ENCODE measurements at regions not wholly inside any gene's neighbourhood (a gene's known extent, or its start where the extent isn't known, plus 50 kb on each side); places are given as distances from the start of the nearest gene placed in this dataset.

DNA sequence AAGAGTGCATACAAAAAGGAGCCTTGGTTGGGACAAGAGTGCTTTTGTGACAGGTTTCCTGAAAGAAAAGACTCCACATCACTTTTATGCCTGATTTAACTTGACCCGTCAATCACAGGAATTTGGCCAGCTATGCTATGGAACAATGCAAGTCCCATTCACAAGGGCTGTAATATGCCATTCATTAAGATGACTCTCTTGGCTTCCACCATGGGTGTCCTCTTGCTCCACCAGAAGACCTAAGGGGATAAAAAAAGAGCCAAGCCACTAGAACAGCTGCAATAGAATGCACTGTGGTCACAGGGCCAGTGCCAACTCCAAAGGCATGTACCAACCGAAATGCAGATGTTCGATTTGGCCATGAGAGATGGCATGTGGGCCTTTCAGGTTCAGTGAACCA, 480.1 kb upstream of the MPDZ start:
- H4K8ac ChIP-seq (ENCODE audit: low read length): no peak overlapping the region
- no peak for DNase-seq
- no peak overlapping the region for H3K14ac ChIP-seq (ENCODE audit: low read length in 2 of 2)
- 93% methylated on average over 3 of the region's 3 CpGs for whole genome bisulfite sequencing
- no peak overlapping the region for H3K4me3 ChIP-seq (ENCODE audit: insufficient read depth in 1 of 2, low read depth in 1 of 2, low read length in 2 of 2)
- H3K27ac ChIP-seq (ENCODE audit: low read length, poor library complexity, severe bottlenecking): no peak overlapping the region
- H3K36me3 ChIP-seq (ENCODE audit: control insufficient read depth in 1 of 2, insufficient read depth in 2 of 2, low read depth in 1 of 2, low read length in 2 of 2): no peaks in the 10 kb centered on the region
- H3K4me2 ChIP-seq (ENCODE audit: low read length, poor library complexity, severe bottlenecking): no peak overlapping the region
- no peak overlapping the region for H2BK15ac ChIP-seq (ENCODE audit: low read depth, poor library complexity, severe bottlenecking)
- no peaks in the 10 kb centered on the region for H3K9me3 ChIP-seq (ENCODE audit: control insufficient read depth, low read length)
- no peak overlapping the region for H3K18ac ChIP-seq (ENCODE audit: low read depth in 1 of 2, low read length in 2 of 2)
- no peak overlapping the region for H2BK5ac ChIP-seq (ENCODE audit: low read depth, low read length, poor library complexity, severe bottlenecking)
- peaks cover 1% of the 10 kb centered on the region for H3K4me1 ChIP-seq (ENCODE audit: control insufficient read depth, insufficient read depth, low read depth, low read length)
- H2AK5ac ChIP-seq (ENCODE audit: low read length, severe bottlenecking): no peak overlapping the region
- no peaks in the 10 kb centered on the region for H3K27me3 ChIP-seq (ENCODE audit: control insufficient read depth in 1 of 2, insufficient read depth in 1 of 2, low read length in 2 of 2)
- H2AFZ ChIP-seq (ENCODE audit: low read depth, low read length): no peak overlapping the region
- no peak overlapping the region for H2BK12ac ChIP-seq (ENCODE audit: low read length in 2 of 2)
- no peak overlapping the region for H4K91ac ChIP-seq (ENCODE audit: low read length)
- no peak overlapping the region for H3K23ac ChIP-seq (ENCODE audit: low read length in 2 of 2)
- H3K79me1 ChIP-seq (replicated peaks; ENCODE audit: low read length, poor library complexity, severe bottlenecking): no peaks in the 10 kb centered on the region
- no peak overlapping the region for H3K9ac ChIP-seq (ENCODE audit: low read length)
- H2BK120ac ChIP-seq (ENCODE audit: low read depth, low read length): no peak overlapping the region
- H3K4ac ChIP-seq (ENCODE audit: low read depth in 1 of 2, low read length in 2 of 2): no peak overlapping the region

DNA sequence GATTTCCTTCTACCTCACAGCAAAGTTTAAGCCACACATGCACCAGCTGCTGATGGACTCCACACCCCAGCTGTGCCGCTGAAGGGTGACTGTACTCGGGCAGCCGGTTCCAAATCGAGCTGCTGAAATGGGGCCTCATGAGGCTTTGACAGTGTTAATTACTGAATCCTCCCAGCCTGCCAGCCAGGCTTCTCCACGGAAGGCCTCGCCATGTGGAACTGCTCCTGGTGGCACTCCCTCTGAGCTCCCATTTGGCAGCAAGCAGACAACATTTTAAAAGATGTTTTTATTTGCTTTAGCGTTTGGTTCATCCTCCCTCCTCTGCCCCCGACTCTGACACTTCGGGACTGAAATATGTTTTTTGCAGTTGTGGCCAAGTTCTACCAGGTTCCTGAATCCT, 479.4 kb upstream of the MPDZ start:
- Histone ChIP-seq H2AK5ac (ENCODE audit: low read length, severe bottlenecking) (no peak overlapping the region), H3K4ac (ENCODE audit: low read depth in 1 of 2, low read length in 2 of 2) (no peak overlapping the region), H4K8ac (ENCODE audit: low read length) (no peak overlapping the region), H3K9ac (ENCODE audit: low read length) (no peak overlapping the region), H3K79me1 (replicated peaks; ENCODE audit: low read length, poor library complexity, severe bottlenecking) (no peaks in the 10 kb centered on the region), H3K14ac (ENCODE audit: low read length in 2 of 2) (no peak overlapping the region), H3K9me3 (ENCODE audit: control insufficient read depth, low read length) (no peaks in the 10 kb centered on the region), H2AFZ (ENCODE audit: low read depth, low read length) (no peak overlapping the region), H2BK12ac (ENCODE audit: low read length in 2 of 2) (no peak overlapping the region), H3K4me2 (ENCODE audit: low read length, poor library complexity, severe bottlenecking) (no peak overlapping the region), H2BK120ac (ENCODE audit: low read depth, low read length) (no peak overlapping the region), H3K27ac (ENCODE audit: low read length, poor library complexity, severe bottlenecking) (no peak overlapping the region), H3K36me3 (ENCODE audit: control insufficient read depth in 1 of 2, insufficient read depth in 2 of 2, low read depth in 1 of 2, low read length in 2 of 2) (no peaks in the 10 kb centered on the region), H3K4me1 (ENCODE audit: control insufficient read depth, insufficient read depth, low read depth, low read length) (peaks cover 1% of the 10 kb centered on the region), H2BK5ac (ENCODE audit: low read depth, low read length, poor library complexity, severe bottlenecking) (no peak overlapping the region), H3K4me3 (ENCODE audit: insufficient read depth in 1 of 2, low read depth in 1 of 2, low read length in 2 of 2) (no peak overlapping the region), H2BK15ac (ENCODE audit: low read depth, poor library complexity, severe bottlenecking) (no peak overlapping the region), H3K23ac (ENCODE audit: low read length in 2 of 2) (no peak overlapping the region), H3K18ac (ENCODE audit: low read depth in 1 of 2, low read length in 2 of 2) (no peak overlapping the region), H3K27me3 (ENCODE audit: control insufficient read depth in 1 of 2, insufficient read depth in 1 of 2, low read length in 2 of 2) (no peaks in the 10 kb centered on the region), H4K91ac (ENCODE audit: low read length) (no peak overlapping the region)
- DNase-seq: no peak
- 92% methylated on average over 9 of the region's 9 CpGs for WGBS

DNA sequence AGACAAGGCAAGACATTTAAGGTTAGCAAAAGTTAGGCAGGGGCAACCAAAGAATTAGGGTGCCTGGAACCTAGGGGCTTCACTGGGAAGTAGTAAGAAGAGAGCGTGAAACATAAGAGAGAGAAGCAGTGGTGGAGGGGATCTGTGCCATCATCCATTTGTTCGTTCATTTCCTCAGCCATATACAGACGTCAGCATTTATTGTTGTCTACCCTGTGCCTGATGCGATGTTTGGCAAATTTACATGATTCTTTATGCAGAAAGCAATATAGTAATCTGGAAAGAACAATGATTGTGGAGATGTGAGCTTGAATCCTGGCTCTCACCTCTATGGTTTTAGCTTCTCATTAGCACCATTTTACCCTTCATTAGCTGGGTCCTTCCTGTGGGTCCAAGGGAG, 477.5 kb upstream of the MPDZ start:
- Histone ChIP-seq H2AFZ (ENCODE audit: low read depth, low read length) (no peak overlapping the region), H3K4me1 (ENCODE audit: control insufficient read depth, insufficient read depth, low read depth, low read length) (peaks cover 1% of the 10 kb centered on the region), H2BK5ac (ENCODE audit: low read depth, low read length, poor library complexity, severe bottlenecking) (no peak overlapping the region), H2BK15ac (ENCODE audit: low read depth, poor library complexity, severe bottlenecking) (no peak overlapping the region), H4K91ac (ENCODE audit: low read length) (no peak overlapping the region), H3K9ac (ENCODE audit: low read length) (no peak overlapping the region), H3K14ac (ENCODE audit: low read length in 2 of 2) (no peak overlapping the region), H3K18ac (ENCODE audit: low read depth in 1 of 2, low read length in 2 of 2) (no peak overlapping the region), H2AK5ac (ENCODE audit: low read length, severe bottlenecking) (no peak overlapping the region), H3K4me3 (ENCODE audit: insufficient read depth in 1 of 2, low read depth in 1 of 2, low read length in 2 of 2) (no peak overlapping the region), H3K27me3 (ENCODE audit: control insufficient read depth in 1 of 2, insufficient read depth in 1 of 2, low read length in 2 of 2) (no peaks in the 10 kb centered on the region), H2BK120ac (ENCODE audit: low read depth, low read length) (no peak overlapping the region), H4K8ac (ENCODE audit: low read length) (no peak overlapping the region), H3K9me3 (ENCODE audit: control insufficient read depth, low read length) (no peaks in the 10 kb centered on the region), H3K27ac (ENCODE audit: low read length, poor library complexity, severe bottlenecking) (no peak overlapping the region), H3K4ac (ENCODE audit: low read depth in 1 of 2, low read length in 2 of 2) (no peak overlapping the region), H3K23ac (ENCODE audit: low read length in 2 of 2) (no peak overlapping the region), H2BK12ac (ENCODE audit: low read length in 2 of 2) (no peak overlapping the region), H3K4me2 (ENCODE audit: low read length, poor library complexity, severe bottlenecking) (no peak overlapping the region), H3K36me3 (ENCODE audit: control insufficient read depth in 1 of 2, insufficient read depth in 2 of 2, low read depth in 1 of 2, low read length in 2 of 2) (no peaks in the 10 kb centered on the region), H3K79me1 (replicated peaks; ENCODE audit: low read length, poor library complexity, severe bottlenecking) (no peaks in the 10 kb centered on the region)
- WGBS: 99% methylated on average over 4 of the region's 4 CpGs
- no peak for DNase-seq

DNA sequence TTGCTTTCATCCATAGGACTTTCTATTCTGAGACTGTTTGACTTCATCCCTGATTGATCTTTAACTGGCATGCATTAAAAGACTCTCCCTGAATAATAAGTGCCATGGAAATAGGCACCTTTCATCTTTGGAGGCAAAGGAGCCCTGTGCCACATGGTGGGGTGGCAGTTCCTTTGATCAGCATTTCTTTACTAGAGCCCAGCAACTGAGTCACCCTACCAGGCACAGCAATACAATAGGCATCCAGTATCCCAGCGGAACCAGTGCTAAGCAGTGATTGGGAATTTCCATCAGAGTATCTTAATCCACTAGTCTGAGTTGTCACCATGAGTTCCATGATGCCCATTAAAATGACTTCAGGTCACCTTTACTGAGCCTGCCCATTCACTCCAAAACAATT, 476.1 kb upstream of the MPDZ start:
- Histone ChIP-seq H4K91ac (ENCODE audit: low read length) (no peak overlapping the region), H2BK15ac (ENCODE audit: low read depth, poor library complexity, severe bottlenecking) (no peak overlapping the region), H3K4ac (ENCODE audit: low read depth in 1 of 2, low read length in 2 of 2) (no peak overlapping the region), H3K27ac (ENCODE audit: low read length, poor library complexity, severe bottlenecking) (no peak overlapping the region), H3K27me3 (ENCODE audit: control insufficient read depth in 1 of 2, insufficient read depth in 1 of 2, low read length in 2 of 2) (no peaks in the 10 kb centered on the region), H3K4me1 (ENCODE audit: control insufficient read depth, insufficient read depth, low read depth, low read length) (peaks cover 1% of the 10 kb centered on the region), H3K23ac (ENCODE audit: low read length in 2 of 2) (no peak overlapping the region), H3K18ac (ENCODE audit: low read depth in 1 of 2, low read length in 2 of 2) (no peak overlapping the region), H3K9ac (ENCODE audit: low read length) (no peak overlapping the region), H2AFZ (ENCODE audit: low read depth, low read length) (no peak overlapping the region), H2BK5ac (ENCODE audit: low read depth, low read length, poor library complexity, severe bottlenecking) (no peak overlapping the region), H4K8ac (ENCODE audit: low read length) (no peak overlapping the region), H2BK12ac (ENCODE audit: low read length in 2 of 2) (no peak overlapping the region), H3K4me3 (ENCODE audit: insufficient read depth in 1 of 2, low read depth in 1 of 2, low read length in 2 of 2) (no peak overlapping the region), H3K9me3 (ENCODE audit: control insufficient read depth, low read length) (no peaks in the 10 kb centered on the region), H3K4me2 (ENCODE audit: low read length, poor library complexity, severe bottlenecking) (no peak overlapping the region), H3K79me1 (replicated peaks; ENCODE audit: low read length, poor library complexity, severe bottlenecking) (no peaks in the 10 kb centered on the region), H2BK120ac (ENCODE audit: low read depth, low read length) (no peak overlapping the region), H3K14ac (ENCODE audit: low read length in 2 of 2) (no peak overlapping the region), H3K36me3 (ENCODE audit: control insufficient read depth in 1 of 2, insufficient read depth in 2 of 2, low read depth in 1 of 2, low read length in 2 of 2) (no peaks in the 10 kb centered on the region), H2AK5ac (ENCODE audit: low read length, severe bottlenecking) (no peak overlapping the region)
- 96% methylated on average over 1 of the region's 1 CpG for WGBS
- no peak for DNase-seq
